Pancreas (tissue), 10 donors: ENCODE measurements at regions not wholly inside any gene's neighbourhood (a gene's known extent, or its start where the extent isn't known, plus 50 kb on each side); places are given as distances from the start of the nearest gene placed in this dataset.

Experiments used
- ATAC-seq, 4 donors: fragments of 200-7000 bp; cut with Tn5 transposase; one replicate each; pipeline versions ENCODE4 v1.8.0 to v1.9.1; 2020; ENCODE audit warnings: mild to moderate bottlenecking in 4 of 4, moderate library complexity in 4 of 4
- DNase-seq, 6 donors: peaks; one replicate each; pipeline ENCODE4 v3.0.0-alpha.2; 2020
- FAIRE-seq: peaks from 2 replicates; lab custom pipeline; 2012; peaks lifted over from hg19 to GRCh38; lab: Jason Lieb, UNC
- H3K27ac ChIP-seq, 4 donors: fragments of 200-600 bp; sonication (generic); 1 replicate in 3 of 4; 2 replicates in 1 of 4; pipeline versions ENCODE4 v1.5.0 to v1.8.0; 2020
- H3K27me3 ChIP-seq, 4 donors: fragments of 200-600 bp; one replicate each; pipeline ENCODE4 v1.8.0; 2021
- H3K36me3 ChIP-seq, 3 donors: fragments of 200-600 bp; sonication (generic) in 1 of 3; one replicate each; pipeline versions ENCODE4 v1.5.0 to v1.8.0; 2020 to 2021
- H3K4me1 ChIP-seq, 3 donors: fragments of 200-600 bp; one replicate each; pipeline ENCODE4 v1.8.0; 2021
- H3K4me3 ChIP-seq, 4 donors: fragments of 200-600 bp; sonication (generic) in 2 of 4; one replicate each; pipeline versions ENCODE4 v1.5.0 to v1.8.0; 2020 to 2021
- H3K9me3 ChIP-seq, 4 donors: fragments of 200-600 bp; one replicate each; pipeline ENCODE4 v1.8.0; 2021
- WGBS, 2 donors: extraction: QIAGEN DNeasy Blood & Tissue Kit; methylation state at CpG; one replicate each; pipeline ENCODE4 v1.1.7; 2013; 5-methylcytosine and 5-hydroxymethylcytosine counted together
- intact Hi-C, 3 donors: fragments of 100-400 bp; cut with DNase I; formaldehyde crosslinking; loops; one replicate each; pipeline versions ENCODE4 v1.11.1 to v1.14.2; 2022
- TF ChIP-seq, protein P1 (sequence below), 4 donors: fragments of 200-600 bp; sonication (generic) in 3 of 4; IDR thresholded peaks; one replicate each; pipeline versions ENCODE4 v1.5.0 to v1.8.0; 2021; ENCODE audit warnings: antibody characterized with exemption in 4 of 4
- donor health status: healthy with polysubstance abuse.
- donor health status: DM: no; HTN: no; CAD: no; lungs with moderate emphysema.
- donor health status: DM: no; HTN: no; CAD: no.
- donor health status: control.
- donor health status: control.
- donor health status: Bipolar disorder and iron deficiency.
- donor health status: DM: yes; HTN: yes; CAD: no.
- donor health status: DM: no; HTN: no; CAD: no.
- donor health status: DM: no; HTN: no; CAD: no.
- donor health status: DM: yes; HTN: yes; CAD: no.

DNA sequence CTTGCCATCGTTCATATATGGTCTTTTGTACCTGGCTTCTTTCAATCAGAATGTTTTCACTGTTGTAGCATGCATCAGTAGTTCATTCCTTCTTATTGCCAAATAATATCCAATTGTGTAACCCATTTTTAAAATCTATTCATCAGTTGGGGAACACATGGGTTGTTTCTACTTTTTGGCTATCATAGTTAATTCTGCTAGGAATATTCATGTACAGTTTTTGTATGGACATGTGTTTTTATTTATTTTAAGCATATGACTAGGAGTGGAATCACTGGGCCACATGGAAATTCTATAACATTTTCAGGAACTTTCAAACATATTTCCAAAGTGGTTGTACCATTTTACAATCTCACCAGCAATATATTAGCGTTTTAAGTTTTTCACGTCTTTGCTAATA lies 151.9 kb upstream of the PRNP start:
- 55 to 76% methylated on average over 3 of the region's 3 CpGs for WGBS, 2 donors
- FAIRE-seq (no peak), ATAC-seq (no peak), DNase-seq (no peak)
- no peaks in the 10 kb centered on the region for H3K36me3 ChIP-seq
- H3K27me3 ChIP-seq: peaks cover 0 to 4% (median 0%) of the 10 kb centered on the region in 4 donors
- TF ChIP-seq, protein P1, sequence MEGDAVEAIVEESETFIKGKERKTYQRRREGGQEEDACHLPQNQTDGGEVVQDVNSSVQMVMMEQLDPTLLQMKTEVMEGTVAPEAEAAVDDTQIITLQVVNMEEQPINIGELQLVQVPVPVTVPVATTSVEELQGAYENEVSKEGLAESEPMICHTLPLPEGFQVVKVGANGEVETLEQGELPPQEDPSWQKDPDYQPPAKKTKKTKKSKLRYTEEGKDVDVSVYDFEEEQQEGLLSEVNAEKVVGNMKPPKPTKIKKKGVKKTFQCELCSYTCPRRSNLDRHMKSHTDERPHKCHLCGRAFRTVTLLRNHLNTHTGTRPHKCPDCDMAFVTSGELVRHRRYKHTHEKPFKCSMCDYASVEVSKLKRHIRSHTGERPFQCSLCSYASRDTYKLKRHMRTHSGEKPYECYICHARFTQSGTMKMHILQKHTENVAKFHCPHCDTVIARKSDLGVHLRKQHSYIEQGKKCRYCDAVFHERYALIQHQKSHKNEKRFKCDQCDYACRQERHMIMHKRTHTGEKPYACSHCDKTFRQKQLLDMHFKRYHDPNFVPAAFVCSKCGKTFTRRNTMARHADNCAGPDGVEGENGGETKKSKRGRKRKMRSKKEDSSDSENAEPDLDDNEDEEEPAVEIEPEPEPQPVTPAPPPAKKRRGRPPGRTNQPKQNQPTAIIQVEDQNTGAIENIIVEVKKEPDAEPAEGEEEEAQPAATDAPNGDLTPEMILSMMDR (IDR thresholded peaks at IDR 0.05): no peak
- intact Hi-C loops: no loop called here
- no peak overlapping the region for H3K27ac ChIP-seq
- no peak overlapping the region for H3K4me3 ChIP-seq
- no peaks in the 10 kb centered on the region for H3K4me1 ChIP-seq
- no peaks in the 10 kb centered on the region for H3K9me3 ChIP-seq

DNA sequence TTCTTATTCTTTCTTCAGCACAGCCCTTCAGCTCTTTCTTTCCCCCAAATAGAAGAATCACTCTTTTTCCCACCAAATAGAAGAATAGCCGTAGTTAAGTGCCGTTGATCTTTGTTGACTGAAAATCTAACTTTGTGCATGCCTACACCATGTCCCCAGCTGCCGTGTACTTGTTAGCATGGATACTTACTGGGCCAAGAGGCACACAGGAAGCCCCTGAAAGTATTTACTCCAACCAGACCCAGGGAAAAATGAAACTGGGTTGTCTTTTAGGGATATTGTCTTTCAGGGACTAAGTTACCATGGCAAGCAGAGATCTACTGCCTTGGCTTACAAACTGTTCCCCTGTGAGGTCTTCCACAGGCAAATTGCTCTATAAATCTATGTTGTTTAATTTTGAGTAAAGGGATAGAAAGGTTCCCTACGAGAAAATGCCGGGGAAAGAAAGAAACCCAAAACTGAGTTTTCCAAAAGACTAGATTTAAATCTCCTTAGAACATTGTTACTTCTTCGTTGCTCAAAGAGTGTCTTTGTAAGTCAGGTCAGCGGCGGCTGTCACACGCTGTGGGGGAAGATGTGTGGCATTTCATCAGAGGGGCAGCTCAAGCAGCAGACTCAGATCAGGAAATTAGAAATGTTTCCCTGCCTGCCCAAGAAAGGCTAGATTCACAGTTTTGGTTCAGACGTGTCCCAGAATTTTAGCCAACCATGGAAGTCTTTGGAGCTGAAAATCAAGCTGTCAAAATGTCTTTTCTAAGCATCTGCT lies 152.7 kb upstream of the PRNP start:
- Histone ChIP-seq H3K27ac (no peak overlapping the region), H3K4me1 (no peaks in the 10 kb centered on the region), H3K36me3 (no peaks in the 10 kb centered on the region), H3K27me3 (peaks cover 0 to 4% (median 0%) of the 10 kb centered on the region in 4 donors), H3K4me3 (no peak overlapping the region), H3K9me3 (peaks cover 0 to 4% (median 0%) of the 10 kb centered on the region in 4 donors)
- ATAC-seq (no peak), DNase-seq (no peak), FAIRE-seq (no peak)
- 62 to 66% methylated on average over 10 of the region's 10 CpGs for WGBS, 2 donors
- intact Hi-C loops: no loop called here
- TF ChIP-seq, protein P1 (IDR thresholded peaks at IDR 0.05): no peak

DNA sequence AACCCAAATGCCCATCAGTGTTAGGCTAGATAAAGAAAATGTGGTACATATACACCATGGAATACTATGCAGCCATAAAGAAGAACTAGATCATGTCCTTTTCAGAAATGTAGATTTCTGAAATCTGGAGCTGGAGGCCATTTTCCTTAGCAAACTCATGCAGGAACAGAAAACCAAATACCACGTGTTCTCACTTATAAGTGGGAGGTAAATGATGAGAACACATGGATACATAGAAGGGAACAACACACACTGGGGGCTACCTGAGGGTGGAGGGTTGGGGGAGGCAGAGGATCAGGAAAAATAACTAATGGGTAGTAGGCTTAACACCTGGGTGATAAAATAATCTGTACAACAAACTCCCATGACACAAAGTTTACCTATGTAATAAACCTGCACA lies 153.5 kb upstream of the PRNP start:
- intact Hi-C loops: no loop called here
- TF ChIP-seq, protein P1 (IDR thresholded peaks at IDR 0.05): no peak
- Histone ChIP-seq H3K4me3 (no peak overlapping the region), H3K27me3 (peaks cover 0 to 4% (median 0%) of the 10 kb centered on the region in 4 donors), H3K36me3 (no peaks in the 10 kb centered on the region), H3K4me1 (no peaks in the 10 kb centered on the region), H3K27ac (no peak overlapping the region), H3K9me3 (peaks cover 0 to 4% (median 0%) of the 10 kb centered on the region in 4 donors)
- no peak for FAIRE-seq
- no peak for ATAC-seq
- DNase-seq: no peak
- WGBS, 2 donors: 40 to 65% methylated on average over 1 of the region's 1 CpG

DNA sequence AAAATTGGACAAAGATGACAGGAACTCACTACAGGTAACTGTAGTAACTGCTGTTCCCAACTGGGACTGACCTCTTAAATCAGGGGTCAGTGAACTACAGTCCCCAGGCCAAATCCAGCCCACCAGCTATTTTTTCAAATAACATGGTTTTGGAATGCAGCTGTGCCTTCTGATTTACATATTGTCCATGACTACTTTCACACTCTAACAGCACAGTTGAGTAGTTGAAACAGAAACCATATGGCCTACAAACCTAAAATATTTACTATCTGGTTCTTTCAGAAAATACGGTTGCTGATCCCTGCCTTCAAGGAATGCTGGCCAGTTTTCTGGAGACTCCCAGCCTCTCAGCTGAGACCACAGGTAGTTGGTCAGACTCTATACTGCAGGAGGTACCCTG lies 161.5 kb upstream of the PRNP start:
- ATAC-seq: no peak
- TF ChIP-seq, protein P1 (IDR thresholded peaks at IDR 0.05): no peak
- intact Hi-C loops: no loop called here
- 55 to 78% methylated on average over 1 of the region's 1 CpG for WGBS, 2 donors
- no peaks in the 10 kb centered on the region for H3K27me3 ChIP-seq
- peaks cover 0 to 4% (median 0%) of the 10 kb centered on the region in 4 donors for H3K9me3 ChIP-seq
- no peaks in the 10 kb centered on the region for H3K36me3 ChIP-seq
- no peak overlapping the region for H3K27ac ChIP-seq
- no peak for FAIRE-seq
- DNase-seq: no peak
- H3K4me1 ChIP-seq: no peaks in the 10 kb centered on the region
- H3K4me3 ChIP-seq: no peak overlapping the region

DNA sequence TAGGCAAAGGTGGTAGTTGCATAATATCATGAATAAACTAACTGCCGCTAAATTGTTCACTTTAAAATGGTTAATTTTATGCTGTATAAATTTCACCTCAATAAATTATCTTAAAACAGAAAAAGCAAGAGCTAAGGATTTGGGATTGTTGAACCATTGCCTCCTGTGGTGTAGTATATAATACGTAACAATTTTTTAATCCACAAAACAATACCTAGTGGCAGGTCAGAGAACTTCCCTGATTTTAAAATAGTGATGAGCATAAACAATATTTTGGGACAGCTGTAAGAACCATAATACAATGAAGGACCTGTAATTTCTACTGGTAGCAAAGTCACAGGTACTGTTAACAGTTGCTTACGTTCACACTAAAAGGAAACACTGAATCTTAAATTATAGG lies 161.9 kb upstream of the PRNP start:
- H3K4me1 ChIP-seq: no peaks in the 10 kb centered on the region
- H3K4me3 ChIP-seq: no peak overlapping the region
- H3K36me3 ChIP-seq: no peaks in the 10 kb centered on the region
- DNase-seq (no peak), ATAC-seq (no peak), FAIRE-seq (no peak)
- H3K9me3 ChIP-seq: peaks cover 0 to 4% (median 0%) of the 10 kb centered on the region in 4 donors
- intact Hi-C loops: no loop called here
- 79 to 90% methylated on average over 3 of the region's 3 CpGs for WGBS, 2 donors
- H3K27me3 ChIP-seq: no peaks in the 10 kb centered on the region
- TF ChIP-seq, protein P1 (IDR thresholded peaks at IDR 0.05): no peak
- no peak overlapping the region for H3K27ac ChIP-seq
